H1 (cell line): ENCODE measurements at regions not wholly inside any gene's neighbourhood (a gene's known extent, or its start where the extent isn't known, plus 50 kb on each side); places are given as distances from the start of the nearest gene placed in this dataset.

ENCODE experiments used
- CBX8 ChIP-seq: fragments of 300-800, 300-1000 bp; sonication (generic); IDR thresholded peaks from 2 replicates; pipeline ENCODE4 v1.7.1; 2016; ENCODE audit warnings: low read depth, low read length, borderline replicate concordance
- GABPA ChIP-seq: IDR thresholded peaks from 2 replicates; pipeline ENCODE4 v1.6.1; 2011; ENCODE audit warnings: mild to moderate bottlenecking, low read length, moderate library complexity, borderline replicate concordance; ENCODE audit not compliant: insufficient read depth
- POLR2A ChIP-seq, 2 experiments: IDR thresholded peaks; 1 replicate in 1 of 2; 2 replicates in 1 of 2; pipeline ENCODE4 v1.6.1; 2011; ENCODE audit warnings: low read depth in 2 of 2, low read length in 2 of 2, mild to moderate bottlenecking in 2 of 2; ENCODE audit errors: control extremely low read depth in 1 of 2
- RFX5 ChIP-seq: IDR thresholded peaks from 2 replicates; pipeline ENCODE4 v1.6.1; 2011; ENCODE audit warnings: low read depth, low read length, improper control_type of control experiment, borderline replicate concordance
- SIN3A ChIP-seq, 2 experiments: IDR thresholded peaks in 1 of 2; conservative IDR thresholded peaks in 1 of 2; 2 replicates each; pipeline ENCODE4 v1.6.1; 2011 to 2012; ENCODE audit warnings: low read length in 2 of 2, improper control_type of control experiment in 1 of 2, low read depth in 1 of 2, mild to moderate bottlenecking in 1 of 2
- SRF ChIP-seq: IDR thresholded peaks from 2 replicates; pipeline ENCODE4 v1.6.1; 2011; ENCODE audit warnings: mild to moderate bottlenecking, low read depth, low read length, moderate library complexity

DNA sequence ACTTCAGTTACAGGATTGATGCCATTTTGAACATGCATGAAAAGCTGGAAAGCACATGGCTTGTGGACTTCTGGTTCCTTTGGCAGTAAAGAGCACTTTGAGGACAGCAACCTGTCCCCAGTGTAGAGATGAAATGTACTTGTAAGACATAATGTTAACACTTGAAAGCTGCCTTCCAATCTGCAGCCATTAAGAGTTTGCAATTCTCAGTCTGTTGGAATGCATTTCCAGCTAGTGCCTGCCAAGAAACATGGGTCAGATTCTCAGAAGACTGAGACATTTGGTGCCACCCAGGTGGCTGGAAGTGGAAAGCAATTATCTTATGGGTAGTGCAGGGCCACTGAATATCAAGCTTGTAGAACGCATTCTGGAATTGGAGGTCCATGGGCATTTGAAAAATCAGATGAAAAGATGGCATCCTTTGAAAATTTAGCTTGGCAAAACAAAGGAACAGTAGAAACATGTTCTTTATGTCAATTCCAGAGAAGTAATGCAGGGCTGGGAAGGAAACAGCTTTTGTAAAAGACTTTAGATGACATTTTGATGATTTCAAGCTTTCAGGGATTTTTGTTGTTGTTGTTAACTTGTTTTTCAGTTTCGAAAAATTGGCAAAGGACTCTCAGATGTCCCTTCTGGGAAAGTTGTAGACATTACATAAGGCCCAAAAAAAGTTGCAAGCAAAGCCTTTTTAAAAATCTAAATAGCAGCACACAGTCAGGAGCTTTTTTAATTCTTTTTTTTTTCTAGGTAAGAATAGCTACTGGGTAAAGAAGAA, 147.0 kb downstream of the ABCA8 start (continued):
- no peak for TF ChIP-seq RFX5
- TF ChIP-seq CBX8: no peak
- TF ChIP-seq POLR2A (IDR thresholded peaks at IDR 0.05; ENCODE audit: control extremely low read depth in 1 of 2, low read depth in 2 of 2, low read length in 2 of 2): no peak
- no peak for TF ChIP-seq SRF
- no peak for TF ChIP-seq SIN3A (conservative IDR thresholded peaks at IDR 0.05 in 1 of 2, IDR thresholded peaks at IDR 0.05 in 1 of 2; ENCODE audit: low read depth in 1 of 2, low read length in 2 of 2)
- TF ChIP-seq GABPA: no peak
